Activated naive CD8-positive, alpha-beta T cell treated with anti-CD3 and anti-CD28 coated beads, Interleukin-2, amount 50 U/mL, for 16 hours (primary cell): ENCODE measurements at regions not wholly inside any gene's neighbourhood (a gene's known extent, or its start where the extent isn't known, plus 50 kb on each side); places are given as distances from the start of the nearest gene placed in this dataset.
"Not testable (repeated sequence)": the region's sequence is repeated elsewhere in the genome, so short reads cannot be mapped to it uniquely, and the experiment has no call there.

Experiments used
- DNase-seq: peaks from one replicate; pipeline ENCODE4 v3.0.0-alpha.2; 2020; ENCODE audit warnings: low read depth, low spot score

- no peak for DNase-seq
Observed at GRCh38 chr5:153358315-153358976, 132.0 kb upstream of the GRIA1 start.

- no peak for DNase-seq
Observed at GRCh38 chr5:153360860-153361259, 129.6 kb upstream of the GRIA1 start.

GRCh38 chr5:153361735-153362409 is 128.6 kb upstream of the GRIA1 start:
- DNase-seq, result no peak

- no peak for DNase-seq
Observed at GRCh38 chr5:153365547-153365946, 124.9 kb upstream of the GRIA1 start.

GRCh38 chr5:153367466-153367865 is 123.0 kb upstream of the GRIA1 start:
- DNase-seq, result no peak

DNA sequence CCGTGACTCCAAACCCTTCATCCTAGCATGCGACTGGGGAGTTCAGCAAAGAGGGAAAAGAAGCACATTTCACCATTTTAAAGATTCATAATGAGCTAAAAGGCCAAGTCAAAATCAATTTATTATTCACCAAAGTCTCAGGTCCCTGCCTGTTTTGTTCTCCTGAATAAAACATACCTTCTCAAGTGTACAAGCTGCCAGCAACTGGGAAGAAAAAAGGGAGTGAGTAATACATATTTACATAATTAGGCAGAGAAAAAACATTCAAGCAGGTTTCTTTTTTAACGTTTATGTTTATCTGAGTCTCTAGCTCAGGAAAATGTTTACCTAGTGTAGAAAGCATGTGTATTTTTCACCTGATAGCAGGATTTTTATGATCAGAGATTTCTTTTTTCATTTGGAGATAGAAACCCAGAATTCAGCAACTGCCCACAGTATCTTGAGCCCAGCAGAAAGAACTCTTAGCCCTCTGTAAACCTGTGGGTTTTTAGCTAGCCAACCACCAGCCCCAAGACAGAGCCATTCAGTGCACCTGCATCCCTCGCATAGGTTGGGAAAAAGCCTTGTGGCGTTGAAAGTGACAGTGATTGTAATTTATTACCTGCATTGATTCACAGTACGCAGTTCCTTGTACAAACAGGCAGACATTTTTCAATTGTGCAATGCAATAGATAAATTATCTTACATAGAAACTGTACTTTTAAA is 117.9 kb upstream of the GRIA1 start:
- no peak for DNase-seq

- DNase-seq, result no peak
Observed at GRCh38 chr5:153373130-153373498, 117.4 kb upstream of the GRIA1 start.

GRCh38 chr5:153381630-153382029 is 108.8 kb upstream of the GRIA1 start:
- DNase-seq, result not testable (repeated sequence)

DNA sequence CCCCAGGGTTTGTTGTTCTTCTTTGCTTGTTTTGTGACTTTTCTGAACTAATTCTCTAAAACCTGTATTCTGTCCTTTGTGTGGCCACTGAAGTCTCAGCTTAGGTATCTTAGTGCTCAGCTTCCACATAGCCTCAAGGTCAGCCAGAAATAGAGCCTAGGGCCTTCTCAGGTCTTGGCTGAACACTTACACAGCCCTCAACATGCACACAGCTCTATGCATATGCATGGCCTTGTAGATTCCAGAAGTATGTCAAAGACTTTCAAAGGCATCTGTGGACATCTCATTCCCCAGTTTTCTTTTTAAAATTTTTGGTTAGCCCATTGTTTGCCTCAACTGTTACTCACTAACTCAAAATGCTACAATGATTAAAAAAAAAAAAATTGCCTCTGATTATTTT is 99.9 kb upstream of the GRIA1 start:
- no peak for DNase-seq

GRCh38 chr5:153399595-153399994 is 90.9 kb upstream of the GRIA1 start:
- no peak for DNase-seq

GRCh38 chr5:153400931-153401330 is 89.5 kb upstream of the GRIA1 start:
- DNase-seq, result no peak

DNA sequence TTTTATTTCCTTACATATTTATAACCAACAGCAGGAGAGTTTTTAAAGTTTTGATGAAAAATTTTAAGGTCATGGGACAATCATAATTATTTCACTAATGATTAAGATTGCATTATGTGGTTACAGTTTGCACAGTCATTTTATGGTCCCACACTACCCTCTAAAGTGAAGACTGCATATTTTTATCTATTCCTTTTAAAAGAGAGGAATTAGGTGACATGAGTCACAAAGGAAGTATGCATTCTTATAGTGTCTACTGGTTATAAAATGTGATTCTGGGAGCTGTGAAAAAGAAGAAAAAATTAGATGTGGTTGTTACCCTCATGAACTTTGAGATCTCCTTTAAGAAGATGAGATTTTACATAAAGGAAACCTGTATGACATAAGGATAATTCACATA is 87.9 kb upstream of the GRIA1 start:
- DNase-seq, result no peak

DNA sequence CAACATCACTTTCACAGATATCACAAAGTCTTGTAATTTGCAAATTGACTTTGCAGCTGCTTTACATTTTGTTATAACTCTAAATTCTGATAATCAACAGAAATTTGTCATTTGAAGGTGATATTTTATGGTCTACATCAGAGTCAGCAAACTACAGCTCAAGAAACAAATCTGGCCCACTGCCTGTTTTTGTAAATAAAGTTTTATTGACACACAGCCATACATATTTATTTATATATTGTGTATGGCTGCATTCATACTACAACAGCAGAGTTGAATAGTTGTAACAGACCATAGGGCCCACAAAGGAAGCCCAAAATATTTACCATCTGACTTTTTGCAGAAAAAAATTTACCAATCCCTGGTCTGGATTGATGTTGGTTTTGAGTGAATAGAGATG is 87.0 kb upstream of the GRIA1 start:
- DNase-seq, result no peak

DNA sequence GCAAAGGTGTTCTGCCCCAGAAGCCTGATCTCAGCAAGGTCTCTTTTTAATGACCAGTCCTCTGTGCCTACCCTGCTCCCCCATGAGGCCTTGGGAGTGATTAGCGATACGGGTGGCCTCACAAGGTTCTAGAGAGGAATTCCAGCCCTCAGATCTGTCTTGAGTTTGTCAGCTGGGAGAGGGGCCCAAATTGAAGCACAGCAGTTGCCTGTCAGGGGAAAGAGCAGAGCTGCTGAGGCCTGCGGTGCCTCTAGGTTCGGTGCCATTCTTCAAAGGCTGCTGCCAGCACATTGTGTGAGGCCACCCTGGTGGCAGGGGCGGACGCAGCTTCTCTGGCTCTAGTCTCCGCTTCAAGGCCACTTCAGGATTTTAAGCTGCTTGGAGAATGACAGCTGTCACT is 85.7 kb upstream of the GRIA1 start:
- no peak for DNase-seq

GRCh38 chr5:153421676-153422075 is 68.8 kb upstream of the GRIA1 start:
- DNase-seq, result no peak

GRCh38 chr5:153425914-153426313 is 64.6 kb upstream of the GRIA1 start:
- DNase-seq, result no peak

- DNase-seq, result no peak
Observed at GRCh38 chr5:153429761-153430380, 60.6 kb upstream of the GRIA1 start.

DNA sequence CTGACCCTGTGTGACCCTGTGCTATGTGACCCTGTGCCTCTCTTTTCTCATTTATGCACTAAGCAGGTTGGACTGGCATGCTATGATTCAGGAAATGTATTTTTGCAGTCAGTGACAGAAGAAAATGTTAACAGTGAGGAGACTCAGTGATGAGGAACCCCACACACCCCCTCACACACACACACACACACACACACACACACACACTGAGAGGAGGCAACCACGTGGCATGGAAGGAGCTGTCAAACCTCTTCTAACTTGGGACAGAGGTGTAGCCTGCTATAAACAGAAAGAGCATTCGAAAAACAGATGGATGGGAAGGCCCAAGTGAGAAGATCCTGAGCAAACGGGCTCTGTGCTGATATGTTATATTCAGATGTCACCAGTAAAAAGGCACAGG is 57.9 kb upstream of the GRIA1 start:
- no peak for DNase-seq

- DNase-seq, result no peak
Observed at GRCh38 chr5:153437251-153437650, 53.2 kb upstream of the GRIA1 start.

GRCh38 chr5:153439130-153439529 is 51.3 kb upstream of the GRIA1 start:
- no peak for DNase-seq
